H9 (cell line): ENCODE measurements at regions not wholly inside any gene's neighbourhood (a gene's known extent, or its start where the extent isn't known, plus 50 kb on each side); places are given as distances from the start of the nearest gene placed in this dataset.

Experiments used
- DNase-seq: peaks from one replicate; pipeline ENCODE4 v3.0.0-alpha.2; 2017
- H2AFZ ChIP-seq: one replicate; pipeline ENCODE4 v1.6.1; 2013; ENCODE audit warnings: mild to moderate bottlenecking, low read length, control low read depth, moderate library complexity
- H2AK5ac ChIP-seq: 2 replicates; pipeline ENCODE4 v1.6.1; 2013; ENCODE audit warnings: low read length, control low read depth, mixed read lengths; ENCODE audit not compliant: insufficient read length
- H2BK120ac ChIP-seq: one replicate; pipeline ENCODE4 v1.6.1; 2013; ENCODE audit warnings: low read depth, mild to moderate bottlenecking, low read length, control low read depth, inconsistent platforms; ENCODE audit not compliant: poor library complexity, severe bottlenecking
- H2BK12ac ChIP-seq: 2 replicates; pipeline ENCODE4 v1.6.1; 2013; ENCODE audit warnings: low read length, control low read depth, mixed read lengths, low read depth; ENCODE audit not compliant: insufficient read length
- H2BK15ac ChIP-seq: 2 replicates; pipeline ENCODE4 v1.6.1; 2013; ENCODE audit warnings: low read depth, low read length, control low read depth
- H2BK20ac ChIP-seq: one replicate; pipeline ENCODE4 v1.6.1; 2013; ENCODE audit warnings: low read depth, mild to moderate bottlenecking, low read length, control low read depth, inconsistent platforms; ENCODE audit not compliant: poor library complexity, severe bottlenecking
- H2BK5ac ChIP-seq: 2 replicates; pipeline ENCODE4 v1.6.1; 2013; ENCODE audit warnings: low read length, control low read depth, mixed read lengths; ENCODE audit not compliant: insufficient read length
- H3K14ac ChIP-seq: 2 replicates; pipeline ENCODE4 v1.6.1; 2013; ENCODE audit warnings: low read length, control low read depth; ENCODE audit not compliant: insufficient read depth
- H3K18ac ChIP-seq: 2 replicates; pipeline ENCODE4 v1.6.1; 2013; ENCODE audit warnings: low read depth, mild to moderate bottlenecking, mixed read lengths, low read length, control low read depth; ENCODE audit not compliant: insufficient read length
- H3K23ac ChIP-seq: 2 replicates; pipeline ENCODE4 v1.6.1; 2013; ENCODE audit warnings: low read length, control low read depth, mixed read lengths, low read depth; ENCODE audit not compliant: insufficient read length
- H3K23me2 ChIP-seq: 2 replicates; pipeline ENCODE4 v1.6.1; 2013; ENCODE audit warnings: low read depth, mild to moderate bottlenecking, mixed read lengths, low read length, control low read depth; ENCODE audit not compliant: insufficient read length, poor library complexity, severe bottlenecking
- H3K27ac ChIP-seq: 2 replicates; pipeline ENCODE4 v1.5.1; 2013; ENCODE audit warnings: low read length, control low read depth, mixed read lengths, low read depth; ENCODE audit not compliant: insufficient read length
- H3K27me3 ChIP-seq: 2 replicates; pipeline ENCODE4 v1.6.1; 2013; ENCODE audit warnings: low read length, control low read depth, inconsistent platforms; ENCODE audit not compliant: insufficient read depth
- H3K4ac ChIP-seq: 2 replicates; pipeline ENCODE4 v1.6.1; 2013; ENCODE audit warnings: low read depth, mild to moderate bottlenecking, control low read depth, inconsistent platforms, low read length, moderate library complexity
- H3K4me1 ChIP-seq: 2 replicates; pipeline ENCODE4 v1.6.1; 2013; ENCODE audit warnings: low read length, control low read depth, inconsistent platforms; ENCODE audit not compliant: insufficient read depth
- H3K4me2 ChIP-seq: 2 replicates; pipeline ENCODE4 v1.6.1; 2013; ENCODE audit warnings: low read length, control low read depth, mixed read lengths; ENCODE audit not compliant: insufficient read length, insufficient read depth
- H3K56ac ChIP-seq: 2 replicates; pipeline ENCODE4 v1.6.1; 2013; ENCODE audit warnings: low read depth, mild to moderate bottlenecking, mixed read lengths, low read length, control low read depth; ENCODE audit not compliant: insufficient read length
- H3K79me1 ChIP-seq: 2 replicates; pipeline ENCODE4 v1.6.1; 2013; ENCODE audit warnings: low read depth, mild to moderate bottlenecking, moderate library complexity, low read length, control low read depth, inconsistent platforms; ENCODE audit not compliant: insufficient read depth, poor library complexity, severe bottlenecking
- H3K79me2 ChIP-seq: 2 replicates; pipeline ENCODE4 v1.6.1; 2013; ENCODE audit warnings: low read length, control low read depth, inconsistent platforms; ENCODE audit not compliant: insufficient read depth
- H3K9ac ChIP-seq: 2 replicates; pipeline ENCODE4 v1.6.1; 2013; ENCODE audit warnings: low read length, control low read depth, mixed read lengths; ENCODE audit not compliant: insufficient read length; ENCODE audit errors: extremely low read depth
- H3K9me3 ChIP-seq: one replicate; pipeline ENCODE4 v1.6.1; 2013; ENCODE audit warnings: low read depth, low read length, inconsistent platforms; ENCODE audit not compliant: control insufficient read depth
- H3T11ph ChIP-seq: one replicate; pipeline ENCODE4 v1.6.1; 2013; ENCODE audit warnings: mild to moderate bottlenecking, low read length, control low read depth, inconsistent platforms
- H4K20me1 ChIP-seq: one replicate; pipeline ENCODE4 v1.6.1; 2013; ENCODE audit not compliant: control insufficient read depth, insufficient read length, insufficient read depth
- H4K5ac ChIP-seq: 2 replicates; pipeline ENCODE4 v1.6.1; 2013; ENCODE audit warnings: low read depth, mild to moderate bottlenecking, mixed read lengths, low read length, control low read depth; ENCODE audit not compliant: insufficient read length
- H4K8ac ChIP-seq: replicated peaks from 2 replicates; pipeline ENCODE4 v1.6.1; 2013; ENCODE audit warnings: low read length, control low read depth, mixed read lengths, low read depth; ENCODE audit not compliant: insufficient read length
- H4K91ac ChIP-seq: 2 replicates; pipeline ENCODE4 v1.6.1; 2013; ENCODE audit warnings: low read depth, mild to moderate bottlenecking, moderate library complexity, mixed read lengths, low read length, control low read depth; ENCODE audit not compliant: insufficient read length
- H3K27ac Mint-ChIP-seq, 3 experiments: 2 replicates in 2 of 3; 3 replicates in 1 of 3; pipeline ENCODE4 v1.8.0; 2020 to 2021; ENCODE audit warnings: mixed read lengths in 3 of 3, mild to moderate bottlenecking in 1 of 3, moderate library complexity in 1 of 3
- H3K27me3 Mint-ChIP-seq: 2 replicates; pipeline ENCODE4 v1.8.0; 2021; ENCODE audit warnings: low read depth, mild to moderate bottlenecking, moderate library complexity, mixed read lengths
- H3K36me3 Mint-ChIP-seq, 3 experiments: 2 replicates in 2 of 3; 3 replicates in 1 of 3; pipeline ENCODE4 v1.8.0; 2020 to 2021; ENCODE audit warnings: low read depth in 3 of 3, mixed read lengths in 3 of 3; ENCODE audit not compliant: insufficient read depth in 1 of 3
- H3K4me1 Mint-ChIP-seq, 2 experiments: 2 replicates each; pipeline ENCODE4 v1.8.0; 2020; ENCODE audit warnings: mixed read lengths in 2 of 2
- H3K4me3 Mint-ChIP-seq, 2 experiments: 2 replicates in 1 of 2; 3 replicates in 1 of 2; pipeline ENCODE4 v1.8.0; 2020 to 2021; ENCODE audit warnings: mild to moderate bottlenecking in 2 of 2, mixed read lengths in 2 of 2, moderate library complexity in 1 of 2
- H3K9me3 Mint-ChIP-seq, 2 experiments: 2 replicates in 1 of 2; 3 replicates in 1 of 2; pipeline ENCODE4 v1.8.0; 2020; ENCODE audit warnings: mild to moderate bottlenecking in 2 of 2, mixed read lengths in 2 of 2, moderate library complexity in 1 of 2
- WGBS: extraction: QIAGEN DNeasy Blood & Tissue Kit; methylation state at CpG from one replicate; pipeline ENCODE4 v1.1.7; 2013; ENCODE audit warnings: missing lambda C conversion rate, low lambda C conversion rate, mixed read lengths; ENCODE audit not compliant: insufficient read length; ENCODE audit errors: extremely low coverage; 5-methylcytosine and 5-hydroxymethylcytosine counted together
- TF ChIP-seq, protein P1 (sequence below): fragments of 200-600 bp; sonication (generic); conservative IDR thresholded peaks from 3 replicates; pipeline ENCODE4 v1.8.0; 2021; ENCODE audit warnings: antibody characterized with exemption, mild to moderate bottlenecking

GRCh38 chr4:189498457-189498856 is 442.2 kb upstream of the FRG1 start:
- Histone ChIP-seq H2BK120ac (no peak overlapping the region), H3K79me2 (no peaks in the 10 kb centered on the region), H2BK12ac (no peak overlapping the region), H3K27ac (no peak overlapping the region), H3K27me3 (no peaks in the 10 kb centered on the region; the same call in 1 of the 2 replicates), H3K4ac (no peak overlapping the region), H4K91ac (no peak overlapping the region), H4K8ac (no peak overlapping the region), H3K14ac (no peak overlapping the region), H2BK5ac (no peak overlapping the region), H2AK5ac (no peak overlapping the region), H4K20me1 (no peaks in the 10 kb centered on the region), H3K18ac (no peak overlapping the region), H3K4me2 (no peak overlapping the region), H3K23ac (no peak overlapping the region), H3K4me1 (no peaks in the 10 kb centered on the region), H3K79me1 (no peaks in the 10 kb centered on the region), H3K9me3 (peaks cover 25% of the 10 kb centered on the region), H3K56ac (no peak overlapping the region), H2AFZ (no peak overlapping the region), H3K9ac (no peak overlapping the region), H4K5ac (no peak overlapping the region), H2BK20ac (no peak overlapping the region), H3T11ph (no peak overlapping the region), H2BK15ac (no peak overlapping the region), H3K23me2 (no peaks in the 10 kb centered on the region)
- Mint-ChIP-seq H3K4me1 (no peaks in the 10 kb centered on the region), H3K36me3 (peaks cover 0 to 8% (median 4%) of the 10 kb centered on the region in 3 experiments; a peak in 5 of 7 replicates), H3K4me3 (no peak overlapping the region), H3K27ac (no peak overlapping the region), H3K9me3 (peaks cover 47 to 88% of the 10 kb centered on the region in 2 experiments), H3K27me3 (no peaks in the 10 kb centered on the region; the same call in 1 of the 2 replicates)
- TF ChIP-seq, protein P1, sequence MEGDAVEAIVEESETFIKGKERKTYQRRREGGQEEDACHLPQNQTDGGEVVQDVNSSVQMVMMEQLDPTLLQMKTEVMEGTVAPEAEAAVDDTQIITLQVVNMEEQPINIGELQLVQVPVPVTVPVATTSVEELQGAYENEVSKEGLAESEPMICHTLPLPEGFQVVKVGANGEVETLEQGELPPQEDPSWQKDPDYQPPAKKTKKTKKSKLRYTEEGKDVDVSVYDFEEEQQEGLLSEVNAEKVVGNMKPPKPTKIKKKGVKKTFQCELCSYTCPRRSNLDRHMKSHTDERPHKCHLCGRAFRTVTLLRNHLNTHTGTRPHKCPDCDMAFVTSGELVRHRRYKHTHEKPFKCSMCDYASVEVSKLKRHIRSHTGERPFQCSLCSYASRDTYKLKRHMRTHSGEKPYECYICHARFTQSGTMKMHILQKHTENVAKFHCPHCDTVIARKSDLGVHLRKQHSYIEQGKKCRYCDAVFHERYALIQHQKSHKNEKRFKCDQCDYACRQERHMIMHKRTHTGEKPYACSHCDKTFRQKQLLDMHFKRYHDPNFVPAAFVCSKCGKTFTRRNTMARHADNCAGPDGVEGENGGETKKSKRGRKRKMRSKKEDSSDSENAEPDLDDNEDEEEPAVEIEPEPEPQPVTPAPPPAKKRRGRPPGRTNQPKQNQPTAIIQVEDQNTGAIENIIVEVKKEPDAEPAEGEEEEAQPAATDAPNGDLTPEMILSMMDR = no peak
- no CpG with 5 or more reads among the region's 8 CpGs for WGBS
- no peak for DNase-seq
